ENCODE measurements at regions not wholly inside any gene's neighbourhood (a gene's known extent, or its start where the extent isn't known, plus 50 kb on each side); places are given as distances from the start of the nearest gene placed in this dataset.

GRCh38 chr20:60430516-60431001 lies 472.3 kb downstream of the CDH26 start:
- no peak for DNase-seq (ENCODE audit: low read depth)

- no peak for DNase-seq (ENCODE audit: low read depth)
Observed at GRCh38 chr20:60431349-60431748, 473.1 kb downstream of the CDH26 start.

GRCh38 chr20:60437418-60437817 lies 479.2 kb downstream of the CDH26 start:
- DNase-seq (ENCODE audit: low read depth), result no peak

DNA sequence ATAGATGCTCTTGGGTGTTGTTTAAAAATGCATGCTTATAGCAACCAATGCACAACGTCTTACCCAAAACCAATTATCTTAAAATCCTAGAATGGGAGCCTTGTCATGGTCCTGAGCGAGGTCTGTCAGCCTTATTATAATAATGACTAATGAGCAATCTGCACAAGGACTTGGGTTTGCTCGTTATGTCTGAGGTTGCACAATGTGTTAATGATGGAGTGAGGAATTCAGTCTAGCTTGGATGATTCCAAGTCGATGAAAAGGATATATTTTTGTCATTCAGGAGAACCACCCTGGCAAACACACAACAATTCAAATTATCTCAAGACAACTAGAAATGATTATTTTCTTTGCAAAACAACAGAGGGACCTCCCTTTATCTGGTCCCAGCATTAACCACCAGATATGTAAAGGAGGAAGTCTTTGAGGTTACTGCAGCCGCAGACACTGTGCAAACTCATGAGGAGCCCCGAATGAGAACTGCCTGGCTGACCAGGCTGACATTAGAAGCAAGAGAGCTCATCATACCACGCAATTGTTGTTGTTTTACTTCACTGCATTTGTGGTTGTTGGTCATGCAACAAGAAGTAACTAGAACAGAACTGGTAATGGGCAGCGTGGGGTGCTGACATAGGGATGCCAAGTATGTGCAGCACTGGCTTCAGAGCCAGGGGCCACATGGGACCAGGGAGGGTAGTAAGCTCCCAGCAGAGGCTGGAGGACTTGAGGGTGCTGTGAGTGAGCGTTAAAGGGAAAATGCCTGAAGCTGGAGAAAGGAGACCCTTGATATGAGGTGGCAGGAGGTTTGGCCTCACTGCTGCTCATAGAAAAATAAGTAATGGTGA lies 488.3 kb downstream of the CDH26 start:
- DNase-seq (ENCODE audit: low read depth), result no peak

GRCh38 chr20:60447703-60448102 lies 489.5 kb downstream of the CDH26 start:
- no peak for DNase-seq (ENCODE audit: low read depth)

- no peak for DNase-seq (ENCODE audit: low read depth)
Observed at GRCh38 chr20:60453388-60454246, 495.4 kb downstream of the CDH26 start.

- DNase-seq (ENCODE audit: low read depth), result no peak
Observed at GRCh38 chr20:60454491-60454890, 496.3 kb downstream of the CDH26 start.

GRCh38 chr20:60455272-60455671 lies 497.0 kb downstream of the CDH26 start:
- no peak for DNase-seq (ENCODE audit: low read depth)

DNA sequence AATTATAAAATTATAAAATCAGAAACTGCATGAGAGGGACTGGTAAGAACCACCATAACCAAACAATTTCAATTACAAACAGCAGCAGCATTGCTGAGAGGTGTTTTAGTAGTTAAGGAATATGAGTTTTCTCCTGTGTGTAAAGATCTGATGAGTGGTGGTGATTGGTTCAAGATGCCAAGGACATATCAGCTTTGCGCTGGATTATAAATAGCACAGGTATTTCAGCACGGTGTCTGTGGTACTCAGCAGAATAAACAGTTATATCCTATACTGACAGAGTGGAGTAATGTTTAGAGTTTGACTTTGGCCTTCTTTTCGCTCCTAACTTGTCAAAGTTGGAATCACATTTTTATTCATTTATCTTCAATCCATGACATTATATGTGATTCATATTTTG lies 501.0 kb downstream of the CDH26 start:
- DNase-seq (ENCODE audit: low read depth), result no peak

DNA sequence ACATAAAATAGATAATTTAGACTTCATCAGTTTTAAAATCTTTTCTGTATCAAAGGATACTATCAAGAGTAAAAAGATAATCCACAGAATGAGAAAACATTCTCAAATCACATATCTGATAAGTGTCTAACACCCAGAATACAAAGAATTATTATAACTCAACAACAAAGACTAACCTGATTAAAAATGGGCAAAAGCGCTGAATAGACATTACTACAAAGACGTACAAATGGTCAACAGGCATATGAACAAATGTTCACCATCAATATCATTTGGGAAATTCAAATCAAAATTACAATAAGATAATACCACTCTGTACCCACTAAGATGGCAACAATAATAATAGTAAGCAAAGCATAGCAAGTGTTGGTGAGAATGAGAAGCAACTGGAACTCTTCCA lies 503.8 kb downstream of the CDH26 start:
- DNase-seq (ENCODE audit: low read depth), result no peak

DNA sequence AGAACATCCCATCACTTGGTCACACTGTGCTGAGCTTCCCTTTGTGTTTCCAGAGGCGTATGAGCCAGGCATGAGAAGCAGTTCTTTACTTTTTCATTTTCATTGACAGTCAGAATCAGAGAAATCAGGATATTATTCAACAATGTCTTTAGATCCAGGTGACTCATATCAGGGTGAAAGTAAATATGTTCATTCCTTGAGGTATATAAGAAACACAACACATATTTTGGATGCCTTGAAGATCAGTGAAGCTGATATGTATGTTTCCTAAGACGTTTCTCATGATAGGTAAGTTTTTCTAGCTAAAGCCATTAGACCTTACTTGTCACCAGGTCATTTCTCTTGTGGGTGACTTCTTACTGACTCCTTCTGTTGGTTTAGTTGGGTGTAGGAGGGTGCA lies 505.6 kb downstream of the CDH26 start:
- DNase-seq (ENCODE audit: low read depth), result no peak

DNA sequence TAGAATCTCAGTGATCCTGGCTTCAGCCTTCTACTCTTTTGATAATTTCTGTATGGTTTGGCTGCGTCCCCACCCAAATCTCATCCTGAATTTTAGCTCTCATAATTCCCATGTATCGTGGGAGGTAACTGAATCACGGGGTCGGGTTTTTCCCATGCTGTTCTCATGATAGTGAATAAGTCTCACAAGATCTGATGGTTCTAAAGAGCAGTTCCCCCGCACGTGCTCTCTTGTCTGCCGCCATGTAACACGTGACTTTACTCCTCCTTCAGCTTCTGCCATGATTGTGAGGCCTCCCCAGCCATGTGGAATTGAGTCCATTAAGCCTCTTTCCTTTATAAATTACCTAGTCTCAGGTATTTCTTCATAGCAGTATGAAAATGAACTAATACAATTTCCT lies 507.2 kb downstream of the CDH26 start:
- DNase-seq (ENCODE audit: low read depth), result no peak

GRCh38 chr20:60465993-60466686 lies 507.9 kb downstream of the CDH26 start:
- no peak for DNase-seq (ENCODE audit: low read depth)

GRCh38 chr20:60466687-60467022 lies 508.4 kb downstream of the CDH26 start:
- DNase-seq (ENCODE audit: low read depth), result no peak

- no peak for DNase-seq (ENCODE audit: low read depth)
Observed at GRCh38 chr20:60467078-60467477, 508.9 kb downstream of the CDH26 start.

DNA sequence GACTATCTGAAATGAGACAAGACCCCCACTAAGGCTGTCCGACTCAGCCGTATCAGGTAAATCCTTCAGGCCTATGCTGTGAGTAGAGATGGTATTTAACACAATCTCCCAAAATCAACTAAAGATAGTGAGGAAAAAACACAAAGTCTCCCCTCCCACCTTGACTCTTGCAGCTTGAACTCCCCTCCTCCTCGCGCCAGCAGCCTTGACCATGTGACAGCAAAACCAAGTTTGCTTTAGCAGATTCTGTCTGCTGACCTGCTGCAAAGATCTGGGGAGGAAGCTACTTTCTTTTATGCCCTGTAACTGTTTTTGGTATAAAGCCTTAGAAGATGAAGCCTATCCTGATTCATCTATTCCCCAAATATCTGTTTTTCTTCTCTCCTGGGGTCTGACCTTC lies 509.5 kb downstream of the CDH26 start:
- no peak for DNase-seq (ENCODE audit: low read depth)

DNA sequence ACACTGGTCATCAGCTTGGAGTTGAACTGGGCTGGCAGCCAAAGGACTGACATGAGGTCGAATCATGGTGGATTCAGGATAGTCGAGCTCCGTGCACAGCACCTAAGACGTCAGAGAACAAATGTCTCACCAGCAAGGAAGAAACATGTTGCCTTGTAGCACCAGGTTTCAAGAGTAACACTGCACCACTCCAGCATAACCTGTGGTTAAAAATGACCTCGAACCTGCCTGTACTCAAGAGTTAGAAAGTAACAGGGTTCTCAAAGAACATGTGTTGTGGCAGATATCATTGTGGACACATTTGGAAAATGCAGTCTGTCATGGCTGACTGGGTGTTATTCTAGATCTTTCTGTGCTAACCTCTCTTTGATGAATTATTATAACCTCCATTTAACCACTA lies 511.6 kb downstream of the CDH26 start:
- DNase-seq (ENCODE audit: low read depth), result no peak

DNA sequence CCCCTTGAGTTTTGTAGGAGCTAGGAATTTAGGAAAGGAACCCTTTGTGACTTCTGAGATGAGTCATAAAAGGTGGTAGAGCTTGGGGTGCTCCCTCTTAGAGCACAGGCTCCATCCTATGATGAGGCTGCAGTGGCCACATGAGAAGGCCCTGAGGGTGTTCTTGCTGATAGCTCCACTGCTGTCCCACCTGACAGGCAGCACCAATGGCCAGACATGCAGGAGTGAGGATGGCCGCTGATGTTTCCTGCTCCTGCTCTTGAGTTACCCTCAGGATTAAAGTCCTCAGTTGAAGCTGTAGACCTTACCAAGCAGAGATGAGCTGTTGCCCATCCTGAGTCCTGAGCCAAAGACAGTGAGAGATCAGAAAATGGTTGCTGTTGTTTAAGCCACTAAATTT lies 512.1 kb downstream of the CDH26 start:
- DNase-seq (ENCODE audit: low read depth), result no peak

DNA sequence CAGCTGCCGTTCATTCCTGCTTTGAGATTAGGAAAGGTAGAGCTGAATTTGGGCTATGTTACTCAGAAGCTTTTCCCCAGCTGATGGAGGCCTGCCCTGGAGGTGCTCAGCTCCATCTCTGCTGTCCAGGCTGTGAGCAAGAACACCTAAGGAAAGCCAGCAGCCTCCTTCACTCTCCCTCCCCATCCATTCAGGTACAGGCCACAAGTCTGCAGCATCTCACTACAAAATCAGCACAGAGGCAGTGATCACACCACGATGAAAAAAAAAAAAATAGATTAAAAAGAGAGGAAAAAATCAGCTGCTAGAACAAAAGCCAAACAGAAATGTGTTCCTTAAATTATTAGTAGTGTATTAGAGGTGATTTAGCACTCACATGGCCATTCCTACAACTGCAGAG lies 515.0 kb downstream of the CDH26 start:
- DNase-seq (ENCODE audit: low read depth), result no peak

DNA sequence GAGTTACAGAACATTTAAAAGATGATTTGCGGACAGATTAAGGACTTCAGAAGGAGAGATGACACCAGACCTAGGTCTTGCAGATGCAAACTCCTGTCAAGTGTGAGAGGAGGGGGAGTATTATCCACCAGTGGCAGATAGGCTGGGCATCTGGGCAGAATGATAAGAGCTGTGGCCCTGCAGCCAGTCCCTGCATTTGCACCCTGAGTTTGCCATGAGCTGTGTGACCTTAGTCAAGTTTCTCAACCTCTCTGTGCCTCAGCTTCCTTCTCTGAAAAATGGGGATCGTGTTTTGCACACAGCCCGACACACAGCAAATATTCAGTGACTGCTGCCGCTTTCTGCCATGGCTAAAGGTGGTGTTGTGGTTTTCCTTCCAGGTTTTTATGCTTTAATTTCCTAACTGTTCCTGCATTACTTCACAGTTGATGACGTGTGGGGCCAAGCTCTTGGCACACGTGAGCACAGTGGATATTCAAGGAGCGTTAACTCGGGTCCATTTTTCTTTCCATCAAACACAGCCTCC lies 516.2 kb downstream of the CDH26 start:
- DNase-seq (ENCODE audit: low read depth), result no peak

DNA sequence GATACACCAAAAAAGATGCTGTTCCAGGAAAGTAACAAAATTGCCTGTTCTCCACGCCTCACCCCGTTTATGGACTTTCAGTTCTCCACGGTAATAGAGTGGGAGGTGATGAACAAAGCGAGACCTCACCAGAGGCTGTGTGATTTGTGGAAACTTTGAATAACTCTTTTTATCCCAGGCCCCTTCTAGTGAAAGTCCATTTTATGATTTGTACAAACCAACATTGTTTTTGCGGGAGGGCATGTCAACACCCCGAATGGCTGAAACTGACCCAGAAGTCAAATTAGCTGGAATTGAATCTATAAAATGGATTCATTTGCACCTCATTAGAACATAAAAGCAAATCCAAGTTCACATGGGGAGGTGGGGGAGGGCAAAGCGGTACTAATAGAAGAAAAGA lies 517.8 kb downstream of the CDH26 start:
- DNase-seq (ENCODE audit: low read depth), result no peak

DNA sequence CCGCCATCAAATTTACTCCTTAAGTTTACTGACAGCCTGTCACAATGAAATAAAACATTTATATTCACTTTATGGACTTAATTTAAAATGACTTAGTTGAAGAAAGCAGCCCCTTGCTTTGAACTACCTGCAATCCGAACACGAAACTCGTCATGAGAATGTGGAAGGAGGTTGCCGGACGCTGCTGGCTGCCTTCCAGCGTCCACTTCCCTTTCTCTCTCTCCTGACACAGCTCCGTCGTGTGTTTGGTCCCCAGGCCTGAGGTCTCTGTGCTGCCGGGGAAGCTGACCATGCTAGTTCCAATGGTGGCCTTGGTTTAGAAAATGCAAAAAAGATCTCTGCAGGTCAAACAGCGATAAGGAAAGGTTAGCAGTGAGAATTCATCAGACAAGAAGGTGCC lies 519.7 kb downstream of the CDH26 start:
- no peak for DNase-seq (ENCODE audit: low read depth)

Measured in forelimb muscle (tissue), 1 donor.